Small intestine (tissue), 7 donors: ENCODE measurements at regions not wholly inside any gene's neighbourhood (a gene's known extent, or its start where the extent isn't known, plus 50 kb on each side); places are given as distances from the start of the nearest gene placed in this dataset.

Experiments
- DNase-seq, 2 donors: peaks; one replicate each; pipeline versions ENCODE4 v3.0.0 to v3.0.0-alpha.2; 2013
- FAIRE-seq: peaks from 2 replicates; lab custom pipeline; 2012; peaks lifted over from hg19 to GRCh38; lab: Jason Lieb, UNC
- H3K27ac ChIP-seq, 3 donors: one replicate each; pipeline ENCODE4 v1.5.1; 2013; ENCODE audit warnings: low read length in 2 of 3, mild to moderate bottlenecking in 2 of 3, control low read depth in 1 of 3, inconsistent platforms in 1 of 3, low read depth in 1 of 3, moderate library complexity in 1 of 3
- H3K27me3 ChIP-seq, 3 donors: one replicate each; pipeline ENCODE4 v1.6.1; 2013; ENCODE audit warnings: low read length in 3 of 3, inconsistent platforms in 1 of 3; ENCODE audit not compliant: control insufficient read depth in 3 of 3, insufficient read depth in 3 of 3
- H3K36me3 ChIP-seq, 3 donors: one replicate each; pipeline ENCODE4 v1.6.1; 2013; ENCODE audit warnings: low read length in 3 of 3, inconsistent platforms in 1 of 3, low read depth in 1 of 3, mild to moderate bottlenecking in 1 of 3, moderate library complexity in 1 of 3; ENCODE audit not compliant: control insufficient read depth in 3 of 3, insufficient read depth in 2 of 3
- H3K4me1 ChIP-seq, 3 donors: one replicate each; pipeline ENCODE4 v1.6.1; 2013; ENCODE audit warnings: low read length in 2 of 3, inconsistent platforms in 1 of 3, low read depth in 1 of 3, mild to moderate bottlenecking in 1 of 3, moderate library complexity in 1 of 3; ENCODE audit not compliant: control insufficient read depth in 3 of 3, insufficient read depth in 2 of 3
- H3K4me3 ChIP-seq, 3 donors: one replicate each; pipeline ENCODE4 v1.5.1; 2013; ENCODE audit warnings: low read length in 3 of 3, control low read depth in 1 of 3, inconsistent platforms in 1 of 3, low read depth in 1 of 3, mild to moderate bottlenecking in 1 of 3, moderate library complexity in 1 of 3
- H3K9me3 ChIP-seq, 2 donors: one replicate each; pipeline ENCODE4 v1.6.1; 2013; ENCODE audit warnings: low read depth in 1 of 2, low read length in 1 of 2; ENCODE audit not compliant: control insufficient read depth in 2 of 2, insufficient read depth in 1 of 2
- WGBS, 3 donors: extraction: QIAGEN DNeasy Blood & Tissue Kit; methylation state at CpG; one replicate each; pipeline ENCODE4 v1.1.7; 2013; 5-methylcytosine and 5-hydroxymethylcytosine counted together
- donor health status: healthy with polysubstance abuse.
- donor health status: control.
- donor health status: control.
- donor health status: Bipolar disorder and iron deficiency.
- donor health status: healthy.

DNA sequence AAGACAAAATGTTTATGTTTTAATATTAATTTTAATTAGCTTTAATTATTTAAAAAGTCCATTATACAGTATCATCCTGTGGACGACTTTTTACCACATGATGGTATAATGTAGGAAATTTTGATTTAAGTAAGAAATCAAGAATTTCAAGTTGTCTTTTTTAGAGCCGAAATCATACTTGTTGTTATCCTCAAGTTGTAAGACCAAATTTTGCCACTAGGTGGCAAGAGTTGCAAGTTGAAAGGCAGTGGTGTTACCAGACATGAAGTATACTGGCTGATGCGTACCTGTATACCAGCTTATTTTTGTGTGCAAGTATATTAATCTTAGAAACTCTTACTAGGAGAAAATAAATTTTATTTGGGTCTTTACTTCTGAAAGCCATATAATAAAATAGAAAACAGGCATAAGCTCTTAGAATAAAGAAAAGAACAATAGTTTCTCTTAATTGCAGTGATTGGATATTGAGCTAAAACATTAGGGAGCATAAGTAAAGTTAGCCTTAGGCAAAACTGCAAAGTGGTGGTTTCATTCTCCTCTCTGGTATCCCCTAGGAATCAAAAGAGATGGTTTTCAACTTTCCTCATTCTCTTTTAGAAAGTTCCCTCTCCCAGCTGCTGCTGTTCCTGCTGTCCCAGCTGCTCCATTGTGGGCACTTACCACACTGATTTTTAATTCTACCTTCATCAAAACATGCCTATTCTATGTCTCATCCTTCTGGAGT lies 118.0 kb upstream of the WDFY3 start:
- Histone ChIP-seq H3K27me3 (no peaks in the 10 kb centered on the region), H3K9me3 (peaks cover 0 to 6% of the 10 kb centered on the region in 2 donors), H3K36me3 (no peaks in the 10 kb centered on the region), H3K4me3 (no peak overlapping the region), H3K4me1 (no peaks in the 10 kb centered on the region), H3K27ac (no peak overlapping the region)
- FAIRE-seq (peak; percentile 77), DNase-seq (peak; percentile 63 to 69)
- 10 to 24% (median 17%) methylated on average over 3 of the region's 3 CpGs for WGBS, 3 donors

DNA sequence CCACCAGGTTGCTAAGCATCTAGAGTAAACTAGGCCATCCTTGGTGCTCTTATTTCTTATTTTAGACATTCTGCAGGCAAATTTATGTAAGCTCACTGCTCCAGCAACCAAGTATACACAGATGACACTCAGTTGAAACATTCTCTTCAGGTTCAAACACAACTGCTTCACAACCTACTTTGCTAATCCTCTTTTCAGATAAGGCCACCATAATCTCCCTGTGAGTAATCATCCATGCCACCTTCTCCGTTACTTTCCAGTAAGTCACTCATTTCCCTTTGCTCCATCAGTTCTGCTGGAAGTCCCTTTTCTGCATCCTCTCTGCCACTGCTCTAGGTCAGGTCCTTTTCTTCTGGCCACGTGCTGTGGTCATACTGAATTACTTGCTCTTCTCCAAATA lies 120.2 kb upstream of the WDFY3 start:
- FAIRE-seq: no peak

DNA sequence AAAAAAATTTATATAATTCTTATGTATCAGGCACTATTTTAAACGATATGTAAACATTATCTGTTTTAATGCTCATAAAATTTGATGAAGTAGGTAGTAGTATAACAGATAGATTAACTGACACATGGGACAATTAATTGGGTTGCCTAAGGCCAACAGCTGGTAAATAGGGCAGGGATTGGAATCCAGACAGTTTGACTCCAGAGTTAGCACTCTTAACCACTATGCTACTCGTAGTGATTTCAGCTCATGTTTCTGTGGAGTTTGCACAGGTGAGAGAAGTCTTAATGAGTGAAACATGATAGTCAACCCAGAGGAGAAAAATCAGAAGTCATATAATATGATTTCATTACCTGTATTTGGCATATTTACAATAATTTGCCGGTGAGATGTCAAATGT lies 126.0 kb upstream of the WDFY3 start:
- Histone ChIP-seq H3K27ac (no peak overlapping the region), H3K9me3 (peaks cover 0 to 6% of the 10 kb centered on the region in 2 donors), H3K27me3 (no peaks in the 10 kb centered on the region), H3K36me3 (no peaks in the 10 kb centered on the region), H3K4me3 (no peak overlapping the region), H3K4me1 (no peaks in the 10 kb centered on the region)
- 56 to 82% (median 62%) methylated on average over 3 of the region's 3 CpGs for WGBS, 3 donors
- FAIRE-seq (no peak), DNase-seq (no peak)

More for the DNA sequence above, 120.2 kb upstream of the WDFY3 start:
- H3K36me3 ChIP-seq: no peaks in the 10 kb centered on the region
- H3K27ac ChIP-seq: no peak overlapping the region
- no peaks in the 10 kb centered on the region for H3K4me1 ChIP-seq
- peaks cover 0 to 6% of the 10 kb centered on the region in 2 donors for H3K9me3 ChIP-seq
- no peak for DNase-seq
- no peaks in the 10 kb centered on the region for H3K27me3 ChIP-seq
- no peak overlapping the region for H3K4me3 ChIP-seq
- WGBS, 3 donors: 49 to 79% (median 50%) methylated on average over 2 of the region's 2 CpGs

DNA sequence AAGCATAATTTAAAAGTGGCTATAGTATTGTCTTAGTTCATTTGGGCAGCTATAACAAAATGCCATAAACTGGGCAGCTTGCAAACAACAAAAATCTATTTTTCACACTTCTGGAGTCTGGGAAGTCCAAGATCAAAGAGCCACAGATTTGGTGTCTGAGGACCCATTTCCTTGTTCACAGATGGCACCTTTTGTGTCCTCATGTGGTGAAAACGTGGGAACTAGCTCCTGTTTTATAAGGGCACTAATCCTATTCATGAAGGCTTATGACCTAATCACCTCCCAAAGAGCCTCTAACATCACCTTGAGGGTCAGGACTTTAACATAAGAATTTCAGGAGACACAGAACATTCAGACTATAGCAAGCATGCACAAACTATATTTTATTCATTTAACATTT lies 126.5 kb upstream of the WDFY3 start:
- H3K27me3 ChIP-seq: no peaks in the 10 kb centered on the region
- FAIRE-seq (no peak), DNase-seq (no peak)
- no peak overlapping the region for H3K4me3 ChIP-seq
- WGBS, 3 donors: 0 to 39% (median 0%) methylated on average over 1 of the region's 1 CpG
- peaks cover 0 to 6% of the 10 kb centered on the region in 2 donors for H3K9me3 ChIP-seq
- H3K27ac ChIP-seq: no peak overlapping the region
- H3K4me1 ChIP-seq: no peaks in the 10 kb centered on the region
- H3K36me3 ChIP-seq: no peaks in the 10 kb centered on the region

DNA sequence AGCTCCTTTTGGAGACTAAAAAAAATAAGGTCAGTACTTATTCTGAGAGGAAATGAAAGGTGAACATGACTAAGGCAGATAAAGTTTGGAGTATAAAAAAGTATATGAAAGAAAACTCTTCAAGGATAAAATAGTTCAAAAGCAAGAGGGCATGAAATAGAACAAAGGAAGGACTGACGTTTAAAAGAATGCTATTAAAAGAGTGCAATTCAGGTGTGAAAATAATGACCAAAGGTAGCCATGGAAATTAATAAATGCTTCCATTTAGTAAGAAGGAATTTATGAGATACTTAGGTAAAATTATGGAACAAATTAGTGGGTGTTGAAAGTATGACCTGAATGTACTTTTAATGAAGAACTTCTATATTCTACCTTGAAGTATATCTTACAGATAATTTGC lies 128.2 kb upstream of the WDFY3 start:
- Histone ChIP-seq H3K27me3 (no peaks in the 10 kb centered on the region), H3K4me1 (no peaks in the 10 kb centered on the region), H3K27ac (no peak overlapping the region), H3K9me3 (no peaks in the 10 kb centered on the region), H3K4me3 (no peak overlapping the region), H3K36me3 (no peaks in the 10 kb centered on the region)
- FAIRE-seq (no peak), DNase-seq (no peak)
- 66 to 74% (median 70%) methylated on average over 1 of the region's 1 CpG for WGBS, 3 donors

DNA sequence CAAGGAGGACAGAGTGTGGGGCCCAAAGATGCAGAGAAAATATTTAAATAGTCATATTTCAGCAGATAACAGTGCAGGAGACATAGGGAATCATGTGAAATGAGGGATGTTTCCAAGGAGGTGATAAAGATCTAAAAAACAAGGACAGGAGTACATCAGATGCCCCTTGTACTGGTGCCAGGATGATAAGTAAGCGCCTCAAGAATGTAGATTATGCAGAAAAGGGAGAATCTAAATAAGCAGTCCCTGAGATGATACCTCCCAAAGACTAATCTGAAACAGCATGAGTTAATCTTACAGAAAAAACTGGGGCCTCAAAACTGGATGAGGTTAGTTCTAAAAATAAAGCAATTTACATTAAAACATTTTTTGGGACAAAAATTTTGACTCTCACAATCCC lies 136.1 kb upstream of the WDFY3 start:
- Histone ChIP-seq H3K27ac (no peak overlapping the region), H3K9me3 (no peaks in the 10 kb centered on the region), H3K27me3 (no peaks in the 10 kb centered on the region), H3K36me3 (no peaks in the 10 kb centered on the region), H3K4me1 (no peaks in the 10 kb centered on the region), H3K4me3 (no peak overlapping the region)
- DNase-seq (no peak), FAIRE-seq (no peak)
- 54 to 86% (median 68%) methylated on average over 1 of the region's 1 CpG for WGBS, 3 donors

DNA sequence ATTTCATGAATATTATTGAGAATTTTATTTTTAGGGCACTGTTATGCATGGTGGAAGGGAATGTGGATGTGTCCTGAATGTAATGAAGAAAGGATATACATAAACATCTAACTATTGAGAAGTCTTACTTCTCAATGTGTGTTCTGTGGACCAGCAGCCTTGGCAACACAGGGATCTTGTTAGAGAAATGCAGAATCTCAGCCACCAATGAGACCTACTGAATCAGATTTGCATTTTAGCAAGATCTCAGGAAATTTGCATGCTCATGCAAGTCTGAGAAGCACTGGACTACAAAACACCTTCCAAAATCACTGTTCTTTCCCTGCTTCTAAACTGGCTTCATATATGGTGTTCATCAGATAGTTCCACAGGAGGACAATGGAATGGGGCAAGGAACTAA lies 139.7 kb upstream of the WDFY3 start:
- FAIRE-seq: no peak
- H3K27ac ChIP-seq: no peak overlapping the region

DNA sequence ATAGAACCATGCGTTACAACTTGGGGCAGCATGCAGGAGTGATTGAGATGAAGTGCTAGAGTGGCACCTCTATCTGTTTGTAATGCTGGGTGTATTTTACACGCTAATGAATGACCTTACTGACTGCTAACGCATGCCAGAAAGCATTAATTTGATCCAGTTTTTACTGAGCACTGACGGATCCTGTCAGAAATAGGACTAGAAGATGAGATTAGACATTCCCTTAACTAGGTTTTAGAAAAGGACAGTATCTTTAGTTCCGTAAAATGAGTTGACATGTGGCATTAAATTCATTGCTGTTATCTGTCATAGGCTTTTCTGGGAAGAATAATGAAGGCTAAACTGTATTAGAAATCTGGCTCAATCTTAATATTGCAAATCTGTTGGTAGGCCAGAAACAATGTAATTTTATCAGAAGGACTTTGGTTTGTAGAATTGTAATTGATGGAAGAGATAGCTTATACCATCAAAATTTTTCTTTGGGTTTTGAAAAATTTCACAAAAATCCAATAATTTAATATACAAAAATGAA lies 140.4 kb upstream of the WDFY3 start:
- Histone ChIP-seq H3K4me3 (no peak overlapping the region), H3K9me3 (no peaks in the 10 kb centered on the region), H3K4me1 (no peaks in the 10 kb centered on the region), H3K36me3 (no peaks in the 10 kb centered on the region), H3K27ac (no peak overlapping the region), H3K27me3 (no peaks in the 10 kb centered on the region)
- FAIRE-seq (no peak), DNase-seq (no peak)
- WGBS, 3 donors: 87 to 91% (median 90%) methylated on average over 5 of the region's 5 CpGs

More for the DNA sequence above, 139.7 kb upstream of the WDFY3 start:
- no peaks in the 10 kb centered on the region for H3K9me3 ChIP-seq
- no peaks in the 10 kb centered on the region for H3K27me3 ChIP-seq
- H3K4me1 ChIP-seq: no peaks in the 10 kb centered on the region
- H3K4me3 ChIP-seq: no peak overlapping the region
- no peaks in the 10 kb centered on the region for H3K36me3 ChIP-seq
- DNase-seq: no peak

DNA sequence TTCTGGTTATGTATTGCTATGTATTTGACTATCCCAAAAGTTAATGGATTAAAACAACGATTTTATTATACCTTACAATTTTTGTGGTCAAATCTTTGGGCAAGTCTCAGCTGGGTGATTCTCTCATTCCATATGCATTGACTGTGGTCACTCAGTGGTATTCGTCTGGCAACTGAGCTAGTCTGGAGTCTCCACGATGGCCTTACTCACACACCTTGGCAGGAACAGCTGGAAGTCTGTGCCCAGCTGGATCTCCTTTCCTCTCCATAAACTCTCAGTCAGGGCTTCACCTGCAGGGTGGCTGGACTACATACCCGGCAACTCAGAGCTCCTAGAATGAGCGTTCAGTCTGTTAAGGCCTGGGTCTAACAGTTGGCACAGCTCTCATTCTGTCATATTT lies 141.1 kb upstream of the WDFY3 start:
- DNase-seq (no peak), FAIRE-seq (no peak)
- no peak overlapping the region for H3K4me3 ChIP-seq
- no peaks in the 10 kb centered on the region for H3K36me3 ChIP-seq
- H3K27me3 ChIP-seq: no peaks in the 10 kb centered on the region
- no peaks in the 10 kb centered on the region for H3K9me3 ChIP-seq
- H3K27ac ChIP-seq: no peak overlapping the region
- H3K4me1 ChIP-seq: no peaks in the 10 kb centered on the region
- 67 to 78% (median 73%) methylated on average over 5 of the region's 5 CpGs for WGBS, 3 donors
